ENCODE measurements at regions not wholly inside any gene's neighbourhood (a gene's known extent, or its start where the extent isn't known, plus 50 kb on each side); places are given as distances from the start of the nearest gene placed in this dataset.

- DNase-seq (ENCODE audit: insufficient read length, low spot score): no peak
- FAIRE-seq: no peak
These were observed 236.0 kb downstream of the IRF8 start for GRCh38 chr16:86134802-86135461.

GRCh38 chr16:86137359-86137758 is 238.4 kb downstream of the IRF8 start:
- DNase-seq (ENCODE audit: insufficient read length, low spot score) (no peak), FAIRE-seq (no peak)

- no peak for FAIRE-seq
These were observed 239.4 kb downstream of the IRF8 start for GRCh38 chr16:86138121-86139085.

GRCh38 chr16:86142801-86143236 is 243.9 kb downstream of the IRF8 start:
- DNase-seq (ENCODE audit: insufficient read length, low spot score) (no peak), FAIRE-seq (no peak)

More at GRCh38 chr16:86138121-86139085, 239.4 kb downstream of the IRF8 start:
- no peak for DNase-seq (ENCODE audit: insufficient read length, low spot score)

- FAIRE-seq: no peak
- DNase-seq (ENCODE audit: insufficient read length, low spot score): no peak
These were observed 244.7 kb downstream of the IRF8 start for GRCh38 chr16:86143666-86144065.

GRCh38 chr16:86145669-86146068 is 246.7 kb downstream of the IRF8 start:
- FAIRE-seq (no peak), DNase-seq (ENCODE audit: insufficient read length, low spot score) (no peak)

GRCh38 chr16:86150641-86151238 is 251.8 kb downstream of the IRF8 start:
- no peak for DNase-seq (ENCODE audit: insufficient read length, low spot score)
- FAIRE-seq: no peak

GRCh38 chr16:86151239-86151851 is 252.4 kb downstream of the IRF8 start:
- FAIRE-seq: no peak
- DNase-seq (ENCODE audit: insufficient read length, low spot score): no peak

- DNase-seq (ENCODE audit: insufficient read length, low spot score): no peak
- FAIRE-seq: no peak
These were observed 257.2 kb downstream of the IRF8 start for GRCh38 chr16:86156155-86156554.

GRCh38 chr16:86157616-86158247 is 258.8 kb downstream of the IRF8 start:
- DNase-seq (ENCODE audit: insufficient read length, low spot score) (no peak), FAIRE-seq (no peak)

- no peak for FAIRE-seq
- DNase-seq (ENCODE audit: insufficient read length, low spot score): no peak
These were observed 259.9 kb downstream of the IRF8 start for GRCh38 chr16:86158688-86159360.

- DNase-seq (ENCODE audit: insufficient read length, low spot score): no peak
- no peak for FAIRE-seq
These were observed 266.5 kb downstream of the IRF8 start for GRCh38 chr16:86165479-86165878.

GRCh38 chr16:86166414-86166813 is 267.5 kb downstream of the IRF8 start:
- DNase-seq (ENCODE audit: insufficient read length, low spot score) (no peak), FAIRE-seq (no peak)

- DNase-seq (ENCODE audit: insufficient read length, low spot score) (no peak), FAIRE-seq (no peak)
These were observed 268.1 kb downstream of the IRF8 start for GRCh38 chr16:86167061-86167460.

- no peak for FAIRE-seq
- DNase-seq (ENCODE audit: insufficient read length, low spot score): no peak
These were observed 271.8 kb downstream of the IRF8 start for GRCh38 chr16:86170720-86171119.

GRCh38 chr16:86171329-86171728 is 272.4 kb downstream of the IRF8 start:
- no peak for FAIRE-seq
- no peak for DNase-seq (ENCODE audit: insufficient read length, low spot score)

- DNase-seq (ENCODE audit: insufficient read length, low spot score): no peak
- no peak for FAIRE-seq
These were observed 276.9 kb downstream of the IRF8 start for GRCh38 chr16:86175816-86176215.

GRCh38 chr16:86176462-86176861 is 277.5 kb downstream of the IRF8 start:
- no peak for FAIRE-seq
- no peak for DNase-seq (ENCODE audit: insufficient read length, low spot score)

GRCh38 chr16:86180244-86180643 is 281.3 kb downstream of the IRF8 start:
- DNase-seq (ENCODE audit: insufficient read length, low spot score) (no peak), FAIRE-seq (peak; percentile 33)

GRCh38 chr16:86180780-86181179 is 281.8 kb downstream of the IRF8 start:
- DNase-seq (ENCODE audit: insufficient read length, low spot score): no peak
- peak; percentile 98 for FAIRE-seq
